GM10248 (cell line): ENCODE measurements at regions not wholly inside any gene's neighbourhood (a gene's known extent, or its start where the extent isn't known, plus 50 kb on each side); places are given as distances from the start of the nearest gene placed in this dataset.

Experiments
- CTCF ChIA-PET: fragments of 300-600 bp; sonication (Branson Sonifier 250); formaldehyde crosslinking; extraction: SDS; loops from one replicate; lab custom pipeline; 2021; ENCODE audit warnings: antibody characterized with exemption; lab: Yijun Ruan, JAX
- POLR2A ChIA-PET: fragments of 350-650 bp; sonication (Branson Sonifier 250); formaldehyde crosslinking; extraction: SDS; loops from one replicate; lab custom pipeline; 2020; ENCODE audit warnings: antibody characterized with exemption; lab: Yijun Ruan, JAX
- DNase-seq: peaks from one replicate; pipeline ENCODE4 v3.0.0; 2012; ENCODE audit errors: extremely low spot score
- CTCF ChIP-seq: IDR thresholded peaks from 2 replicates; pipeline ENCODE4 v1.5.1; 2012; ENCODE audit warnings: mild to moderate bottlenecking, low read depth; ENCODE audit errors: extremely low read depth, missing control alignments, control extremely low read depth

- CTCF ChIA-PET, result interaction anchor here (1.1 to 9.9 kb wide), 2 partner anchors 21 to 22 kb away, joined by 3 to 54 read pairs; no protein-coding TSS in a partner anchor
- no peak for TF ChIP-seq CTCF
- no peak for DNase-seq
- POLR2A ChIA-PET, result no interaction called here
Observed at GRCh38 chr12:94079566-94080340, 68.6 kb upstream of the PLXNC1 start.

GRCh38 chr12:94080341-94081009 is 67.9 kb upstream of the PLXNC1 start:
- TF ChIP-seq CTCF, result no peak
- ChIA-PET POLR2A (no interaction called here), CTCF (interaction anchor here (1.1 to 9.9 kb wide), 2 partner anchors 21 kb away, joined by 3 to 54 read pairs; no protein-coding TSS in a partner anchor)
- DNase-seq, result no peak

GRCh38 chr12:94082690-94083089 is 65.7 kb upstream of the PLXNC1 start:
- ChIA-PET POLR2A (no interaction called here), CTCF (interaction anchor here (1.2 to 3.1 kb wide), 3 partner anchors 7 to 11 kb away, joined by 4 to 8 read pairs (median 4); no protein-coding TSS in a partner anchor)
- DNase-seq, result no peak
- TF ChIP-seq CTCF, result no peak

GRCh38 chr12:94089891-94090290 is 58.5 kb upstream of the PLXNC1 start:
- no peak for TF ChIP-seq CTCF
- CTCF ChIA-PET, result interaction anchor here (1.0 to 5.9 kb wide), 2 partner anchors 13 to 586 kb away, joined by 3 to 68 read pairs; no protein-coding TSS in a partner anchor
- POLR2A ChIA-PET, result no interaction called here
- DNase-seq, result no peak

GRCh38 chr12:94091624-94092023 is 56.8 kb upstream of the PLXNC1 start:
- ChIA-PET POLR2A (no interaction called here), CTCF (interaction anchor here (1.1 to 5.9 kb wide), 3 partner anchors 11 to 522 kb away, joined by 3 to 68 read pairs (median 3); no protein-coding TSS in a partner anchor)
- DNase-seq, result no peak
- no peak for TF ChIP-seq CTCF

- no peak for TF ChIP-seq CTCF
- ChIA-PET CTCF (interaction anchor here (2.1 to 5.9 kb wide), 2 partner anchors 10 kb away, joined by 12 to 68 read pairs; no protein-coding TSS in a partner anchor), POLR2A (no interaction called here)
- no peak for DNase-seq
Observed at GRCh38 chr12:94092516-94093241, 55.7 kb upstream of the PLXNC1 start.
